DND-41 (cell line): ENCODE measurements at regions not wholly inside any gene's neighbourhood (a gene's known extent, or its start where the extent isn't known, plus 50 kb on each side); places are given as distances from the start of the nearest gene placed in this dataset.

Experiments
- ATAC-seq: fragments of 200-7000 bp; cut with Tn5 transposase; 3 replicates; pipeline ENCODE4 v1.9.1; 2021; ENCODE audit warnings: low read depth; ENCODE audit not compliant: insufficient read depth
- DNase-seq: peaks from one replicate; pipeline ENCODE4 v3.0.0-alpha.2; 2020
- H2AFZ ChIP-seq: 2 replicates; pipeline ENCODE4 v1.6.0; 2012; ENCODE audit warnings: low read depth, low read length
- H3K27ac ChIP-seq: 2 replicates; pipeline ENCODE4 v1.5.1; 2012; ENCODE audit warnings: low read length, inconsistent platforms
- H3K27me3 ChIP-seq: fragments of 200-600 bp; sonication (generic); 2 replicates; pipeline ENCODE4 v1.6.0; 2012; ENCODE audit warnings: low read length, mild to moderate bottlenecking, inconsistent platforms; ENCODE audit not compliant: insufficient read depth, poor library complexity
- H3K36me3 ChIP-seq: 2 replicates; pipeline ENCODE4 v1.5.1; 2012; ENCODE audit warnings: low read length, inconsistent platforms; ENCODE audit not compliant: insufficient read depth
- H3K4me1 ChIP-seq: 2 replicates; pipeline ENCODE4 v1.5.1; 2012; ENCODE audit warnings: mild to moderate bottlenecking, low read length; ENCODE audit not compliant: insufficient read depth
- H3K4me2 ChIP-seq: 2 replicates; pipeline ENCODE4 v1.6.0; 2012; ENCODE audit warnings: mild to moderate bottlenecking, moderate library complexity, low read length, inconsistent platforms; ENCODE audit not compliant: insufficient read depth
- H3K4me3 ChIP-seq, 2 experiments: fragments of 200-600 bp in 1 of 2; shearing (Covaris generic) in 1 of 2; 2 replicates each; pipeline ENCODE4 v1.5.1; 2012 to 2016; ENCODE audit warnings: inconsistent platforms in 2 of 2, low read length in 2 of 2, mild to moderate bottlenecking in 2 of 2, low read depth in 1 of 2, moderate library complexity in 1 of 2
- H3K79me2 ChIP-seq: 2 replicates; pipeline ENCODE4 v1.6.0; 2012; ENCODE audit warnings: low read length, inconsistent platforms; ENCODE audit not compliant: insufficient read depth
- H3K9ac ChIP-seq: 2 replicates; pipeline ENCODE4 v1.6.0; 2012; ENCODE audit warnings: low read depth, mild to moderate bottlenecking, inconsistent platforms, low read length, moderate library complexity
- H3K9me3 ChIP-seq: 2 replicates; pipeline ENCODE4 v1.5.1; 2012; ENCODE audit warnings: low read length, moderate library complexity, mild to moderate bottlenecking, inconsistent platforms; ENCODE audit not compliant: insufficient read depth, severe bottlenecking
- H4K20me1 ChIP-seq: 2 replicates; pipeline ENCODE4 v1.6.0; 2012; ENCODE audit warnings: low read length; ENCODE audit not compliant: insufficient read depth
- CTCF ChIP-seq: IDR thresholded peaks from 2 replicates; pipeline ENCODE4 v1.5.1; 2012; ENCODE audit warnings: borderline replicate concordance, low read length, moderate library complexity, mild to moderate bottlenecking; ENCODE audit not compliant: poor library complexity, severe bottlenecking; ENCODE audit errors: extremely low read depth
- EZH2 ChIP-seq: IDR thresholded peaks from 3 replicates; pipeline ENCODE4 v1.6.1; 2012; ENCODE audit warnings: borderline replicate concordance, low read depth, mild to moderate bottlenecking, moderate library complexity, low read length, inconsistent platforms; ENCODE audit not compliant: severe bottlenecking

- ATAC-seq (no peak), DNase-seq (no peak)
- Histone ChIP-seq H3K4me2 (no peak overlapping the region), H4K20me1 (no peaks in the 10 kb centered on the region), H3K9me3 (no peaks in the 10 kb centered on the region), H3K79me2 (no peaks in the 10 kb centered on the region), H3K9ac (no peak overlapping the region), H2AFZ (no peak overlapping the region), H3K27ac (no peak overlapping the region), H3K36me3 (no peaks in the 10 kb centered on the region), H3K27me3 (no peaks in the 10 kb centered on the region), H3K4me3 (no peak overlapping the region), H3K4me1 (no peaks in the 10 kb centered on the region)
- TF ChIP-seq CTCF, result no peak
Measured at GRCh38 chr11:91935120-91935519, 289.5 kb upstream of the FAT3 start.

- ATAC-seq, result no peak
- H2AFZ ChIP-seq, result no peak overlapping the region
- DNase-seq, result no peak
Measured at GRCh38 chr11:91932151-91932821, 292.3 kb upstream of the FAT3 start.

GRCh38 chr11:91927448-91927847, 297.2 kb upstream of the FAT3 start:
- H3K9ac ChIP-seq, result no peak overlapping the region
- no peak overlapping the region for H3K4me3 ChIP-seq
- no peaks in the 10 kb centered on the region for H3K79me2 ChIP-seq
- H3K4me2 ChIP-seq, result no peak overlapping the region
- H3K27ac ChIP-seq, result no peak overlapping the region
- H2AFZ ChIP-seq, result no peak overlapping the region
- no peaks in the 10 kb centered on the region for H3K27me3 ChIP-seq
- H3K4me1 ChIP-seq, result no peaks in the 10 kb centered on the region
- ATAC-seq, result no peak
- DNase-seq, result no peak
- TF ChIP-seq CTCF (no peak), EZH2 (no peak)
- no peaks in the 10 kb centered on the region for H3K36me3 ChIP-seq
- H4K20me1 ChIP-seq, result no peaks in the 10 kb centered on the region
- no peaks in the 10 kb centered on the region for H3K9me3 ChIP-seq

More at GRCh38 chr11:91932151-91932821, 292.3 kb upstream of the FAT3 start:
- no peak overlapping the region for H3K9ac ChIP-seq
- TF ChIP-seq EZH2 (no peak), CTCF (no peak)
- H3K4me3 ChIP-seq, result no peak overlapping the region
- H3K36me3 ChIP-seq, result no peaks in the 10 kb centered on the region
- H3K9me3 ChIP-seq, result no peaks in the 10 kb centered on the region
- no peaks in the 10 kb centered on the region for H3K4me1 ChIP-seq
- no peaks in the 10 kb centered on the region for H4K20me1 ChIP-seq
- no peaks in the 10 kb centered on the region for H3K27me3 ChIP-seq
- no peak overlapping the region for H3K4me2 ChIP-seq
- H3K79me2 ChIP-seq, result no peaks in the 10 kb centered on the region
- no peak overlapping the region for H3K27ac ChIP-seq
